Gastroesophageal sphincter (tissue), 4 donors: ENCODE measurements at regions not wholly inside any gene's neighbourhood (a gene's known extent, or its start where the extent isn't known, plus 50 kb on each side); places are given as distances from the start of the nearest gene placed in this dataset.

Experiments used
- ATAC-seq: fragments of 150-250 bp; one replicate; pipeline ENCODE4 v1.9.1; 2016; ENCODE audit warnings: mild to moderate bottlenecking, moderate library complexity
- H3K27ac ChIP-seq, 4 donors: fragments of 200-600 bp; sonication (generic) in 3 of 4; 1 replicate in 3 of 4; 2 replicates in 1 of 4; pipeline ENCODE4 v1.5.1; 2016 to 2019
- H3K27me3 ChIP-seq: fragments of 200-600 bp; sonication (generic); one replicate; pipeline ENCODE4 v1.5.1; 2019
- H3K36me3 ChIP-seq, 2 donors: fragments of 200-600 bp; sonication (generic); one replicate each; pipeline ENCODE4 v1.5.1; 2019; ENCODE audit warnings: control low read depth in 1 of 2
- H3K4me1 ChIP-seq, 3 donors: fragments of 200-600 bp; sonication (generic); 1 replicate in 2 of 3; 2 replicates in 1 of 3; pipeline ENCODE4 v1.5.1; 2016 to 2019; ENCODE audit warnings: control low read depth in 2 of 3
- H3K4me3 ChIP-seq, 2 donors: fragments of 200-600 bp; sonication (generic); one replicate each; pipeline ENCODE4 v1.5.1; 2019; ENCODE audit warnings: mild to moderate bottlenecking in 1 of 2, moderate library complexity in 1 of 2
- H3K9me3 ChIP-seq, 3 donors: fragments of 200-600 bp; sonication (generic); one replicate each; pipeline ENCODE4 v1.5.1; 2017 to 2019; ENCODE audit warnings: control low read depth in 2 of 3
- EP300 ChIP-seq: sonication (generic); formaldehyde crosslinking; IDR thresholded peaks from one replicate; pipeline ENCODE4 v1.6.1; 2017; ENCODE audit warnings: antibody characterized with exemption, mild to moderate bottlenecking
- POLR2A ChIP-seq, 2 donors: fragments of 450-650 bp; IDR thresholded peaks; one replicate each; pipeline ENCODE4 v1.6.1; 2017; ENCODE audit warnings: antibody characterized with exemption in 2 of 2, mild to moderate bottlenecking in 2 of 2, moderate library complexity in 1 of 2
- POLR2AphosphoS5 ChIP-seq: sonication (generic); formaldehyde crosslinking; IDR thresholded peaks from one replicate; pipeline ENCODE4 v1.6.1; 2017; ENCODE audit warnings: antibody characterized with exemption
- WGBS, 2 donors: methylation state at CpG; one replicate each; pipeline ENCODE4 v1.1.5; 2018; ENCODE audit warnings: low coverage in 1 of 2; 5-methylcytosine and 5-hydroxymethylcytosine counted together
- TF ChIP-seq, protein P1 (sequence below), 4 experiments: fragments of 200-600 bp in 2 of 4; fragments of 450-650 bp in 2 of 4; sonication (generic) in 1 of 4; IDR thresholded peaks; one replicate each; pipeline ENCODE4 v1.5.1; 2017 to 2019; ENCODE audit warnings: antibody characterized with exemption in 4 of 4, mild to moderate bottlenecking in 2 of 4, moderate library complexity in 2 of 4

DNA sequence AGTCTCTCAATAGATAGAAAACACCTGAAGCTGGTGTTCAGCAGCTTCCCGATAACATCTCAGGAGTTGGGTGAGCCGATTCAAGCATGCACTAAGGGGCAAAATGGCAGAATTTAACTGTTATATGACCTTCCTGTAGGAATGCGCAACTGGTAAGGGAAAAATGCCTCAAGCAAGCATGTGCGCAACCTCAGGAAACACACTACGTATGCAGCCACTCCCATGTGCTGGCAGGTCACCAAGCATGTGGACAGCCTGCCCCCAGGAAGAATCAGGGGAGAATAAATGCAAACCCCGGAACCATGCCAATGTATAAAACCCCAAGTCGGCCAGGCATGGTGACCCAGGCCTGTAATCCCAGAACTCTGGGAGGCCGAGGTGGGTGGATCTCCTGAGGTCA lies 645.6 kb downstream of the NYAP2 start:
- TF ChIP-seq EP300 (no peak), POLR2A (IDR thresholded peaks at IDR 0.05) (no peak), POLR2AphosphoS5 (no peak)
- TF ChIP-seq, protein P1, sequence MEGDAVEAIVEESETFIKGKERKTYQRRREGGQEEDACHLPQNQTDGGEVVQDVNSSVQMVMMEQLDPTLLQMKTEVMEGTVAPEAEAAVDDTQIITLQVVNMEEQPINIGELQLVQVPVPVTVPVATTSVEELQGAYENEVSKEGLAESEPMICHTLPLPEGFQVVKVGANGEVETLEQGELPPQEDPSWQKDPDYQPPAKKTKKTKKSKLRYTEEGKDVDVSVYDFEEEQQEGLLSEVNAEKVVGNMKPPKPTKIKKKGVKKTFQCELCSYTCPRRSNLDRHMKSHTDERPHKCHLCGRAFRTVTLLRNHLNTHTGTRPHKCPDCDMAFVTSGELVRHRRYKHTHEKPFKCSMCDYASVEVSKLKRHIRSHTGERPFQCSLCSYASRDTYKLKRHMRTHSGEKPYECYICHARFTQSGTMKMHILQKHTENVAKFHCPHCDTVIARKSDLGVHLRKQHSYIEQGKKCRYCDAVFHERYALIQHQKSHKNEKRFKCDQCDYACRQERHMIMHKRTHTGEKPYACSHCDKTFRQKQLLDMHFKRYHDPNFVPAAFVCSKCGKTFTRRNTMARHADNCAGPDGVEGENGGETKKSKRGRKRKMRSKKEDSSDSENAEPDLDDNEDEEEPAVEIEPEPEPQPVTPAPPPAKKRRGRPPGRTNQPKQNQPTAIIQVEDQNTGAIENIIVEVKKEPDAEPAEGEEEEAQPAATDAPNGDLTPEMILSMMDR (IDR thresholded peaks at IDR 0.05): no peak
- Histone ChIP-seq H3K4me3 (no peak overlapping the region), H3K27ac (no peak overlapping the region), H3K27me3 (no peaks in the 10 kb centered on the region), H3K9me3 (no peaks in the 10 kb centered on the region), H3K4me1 (no peaks in the 10 kb centered on the region), H3K36me3 (no peaks in the 10 kb centered on the region)
- WGBS, 2 donors: 95% methylated on average over 8 of the region's 8 CpGs; no CpG with 5 or more reads in 1 of the 2 donors
- no peak for ATAC-seq

DNA sequence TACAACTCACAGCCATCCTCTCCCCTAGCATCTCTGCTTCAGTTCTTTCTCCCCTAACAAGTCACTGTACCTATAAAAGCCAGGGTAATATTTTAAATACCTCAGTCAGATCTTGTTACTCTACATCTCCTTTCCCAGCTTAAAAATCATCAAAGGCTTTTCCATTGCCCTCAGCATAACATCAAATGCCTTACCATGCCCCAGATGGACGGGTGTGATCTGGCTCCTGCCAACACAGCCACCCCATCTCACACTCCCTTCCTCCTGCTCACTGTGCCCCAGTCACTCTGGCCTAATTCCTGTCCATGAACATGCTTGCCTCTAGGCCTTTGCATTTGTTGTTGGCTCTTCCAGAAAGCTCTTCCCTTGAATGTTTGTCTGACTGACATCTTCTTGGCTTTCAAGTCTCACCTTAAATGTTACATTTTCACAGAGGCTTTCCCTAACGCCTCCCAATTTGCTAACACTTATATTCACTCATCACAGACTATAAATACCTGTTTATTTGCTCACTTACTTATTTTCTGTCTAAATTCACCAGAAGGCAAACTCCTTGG lies 640.9 kb downstream of the NYAP2 start:
- Histone ChIP-seq H3K9me3 (no peaks in the 10 kb centered on the region), H3K27me3 (no peaks in the 10 kb centered on the region), H3K4me1 (no peaks in the 10 kb centered on the region), H3K27ac (no peak overlapping the region), H3K4me3 (no peak overlapping the region), H3K36me3 (no peaks in the 10 kb centered on the region)
- TF ChIP-seq POLR2AphosphoS5: no peak
- TF ChIP-seq, protein P1 (IDR thresholded peaks at IDR 0.05): no peak
- no peak for TF ChIP-seq POLR2A (IDR thresholded peaks at IDR 0.05)
- no peak for TF ChIP-seq EP300
- WGBS, 2 donors: 88 to 91% methylated on average over 2 of the region's 2 CpGs
- ATAC-seq: no peak

GRCh38 chr2:226037526-226037925 lies 638.0 kb downstream of the NYAP2 start:
- Histone ChIP-seq H3K4me1 (peaks cover 0 to 1% (median 0%) of the 10 kb centered on the region in 3 donors), H3K27ac (no peak overlapping the region), H3K36me3 (no peaks in the 10 kb centered on the region), H3K27me3 (no peaks in the 10 kb centered on the region), H3K4me3 (no peak overlapping the region), H3K9me3 (no peaks in the 10 kb centered on the region)
- 88% methylated on average over 2 of the region's 2 CpGs for WGBS, 2 donors
- TF ChIP-seq, protein P1 (IDR thresholded peaks at IDR 0.05): no peak
- TF ChIP-seq EP300 (no peak), POLR2AphosphoS5 (no peak), POLR2A (IDR thresholded peaks at IDR 0.05) (no peak)
- ATAC-seq: no peak

GRCh38 chr2:226031647-226032501 lies 632.4 kb downstream of the NYAP2 start:
- peak overlapping the region; percentile 44 to 56 for H3K4me3 ChIP-seq
- peaks cover 5 to 22% (median 8%) of the 10 kb centered on the region in 3 donors for H3K4me1 ChIP-seq
- no peaks in the 10 kb centered on the region for H3K36me3 ChIP-seq
- 6 to 14% methylated on average over 6 of the region's 6 CpGs for WGBS, 2 donors
- H3K9me3 ChIP-seq: no peaks in the 10 kb centered on the region
- TF ChIP-seq POLR2AphosphoS5 (no peak), POLR2A (IDR thresholded peaks at IDR 0.05) (no peak), EP300 (no peak)
- TF ChIP-seq, protein P1 (IDR thresholded peaks at IDR 0.05): no peak
- no peaks in the 10 kb centered on the region for H3K27me3 ChIP-seq
- no peak for ATAC-seq
- H3K27ac ChIP-seq: peak overlapping the region; percentile 0 to 65 (median 32)
